H1 (cell line): ENCODE measurements at regions not wholly inside any gene's neighbourhood (a gene's known extent, or its start where the extent isn't known, plus 50 kb on each side); places are given as distances from the start of the nearest gene placed in this dataset.

ENCODE experiments used
- CTCF ChIA-PET: fragments of 300-600 bp; sonication (Branson Sonifier 250); formaldehyde crosslinking; loops from one replicate; lab custom pipeline; 2021; ENCODE audit not compliant: partially characterized antibody; lab: Charles Lee
- POLR2A ChIA-PET: fragments of 300-600 bp; sonication (Branson Sonifier 250); formaldehyde crosslinking; loops from one replicate; lab custom pipeline; 2021; ENCODE audit warnings: inconsistent platforms; ENCODE audit not compliant: partially characterized antibody; lab: Charles Lee
- DNase-seq, 2 experiments: peaks; one replicate each; pipeline versions ENCODE4 v3.0.0 to v3.0.0-alpha.2; 2010 to 2022; ENCODE audit warnings: low spot score in 2 of 2, low read depth in 1 of 2, mixed read lengths in 1 of 2
- FAIRE-seq: peaks from 2 replicates; lab custom pipeline; 2011; peaks lifted over from hg19 to GRCh38; lab: Jason Lieb, UNC
- H2AFZ ChIP-seq: 2 replicates; pipeline ENCODE4 v1.8.1; 2012; ENCODE audit warnings: low read length, inconsistent platforms
- H2AK5ac ChIP-seq: 2 replicates; pipeline ENCODE4 v1.6.1; 2013; ENCODE audit warnings: low read depth, low read length
- H2BK120ac ChIP-seq: replicated peaks from 2 replicates; pipeline ENCODE3; 2013; ENCODE audit warnings: low read depth, low read length, inconsistent platforms
- H2BK12ac ChIP-seq: 2 replicates; pipeline ENCODE4 v1.6.1; 2013; ENCODE audit warnings: low read depth, low read length
- H2BK15ac ChIP-seq: 2 replicates; pipeline ENCODE4 v1.6.1; 2013; ENCODE audit warnings: low read length
- H2BK20ac ChIP-seq: 2 replicates; pipeline ENCODE4 v1.6.1; 2013; ENCODE audit warnings: low read length
- H2BK5ac ChIP-seq: 2 replicates; pipeline ENCODE4 v1.6.1; 2013; ENCODE audit warnings: low read depth, low read length
- H3K14ac ChIP-seq: 2 replicates; pipeline ENCODE4 v1.6.1; 2013; ENCODE audit warnings: inconsistent platforms; ENCODE audit not compliant: insufficient read length
- H3K18ac ChIP-seq: 2 replicates; pipeline ENCODE4 v1.6.1; 2013; ENCODE audit warnings: low read length; ENCODE audit errors: extremely low read depth
- H3K23ac ChIP-seq: 2 replicates; pipeline ENCODE4 v1.6.1; 2013; ENCODE audit warnings: inconsistent platforms; ENCODE audit not compliant: insufficient read length
- H3K23me2 ChIP-seq: 2 replicates; pipeline ENCODE4 v1.6.1; 2013; ENCODE audit warnings: low read depth, low read length
- H3K27ac ChIP-seq: 2 replicates; pipeline ENCODE4 v1.6.1; 2011; ENCODE audit warnings: low read depth, low read length, inconsistent platforms
- H3K27me3 ChIP-seq, 4 experiments: replicated peaks in 1 of 4; 1 replicate in 1 of 4; 2 replicates in 3 of 4; pipeline versions ENCODE4 v1.6.1 to v1.8.1; 2011 to 2013; ENCODE audit warnings: low read length in 3 of 4, mild to moderate bottlenecking in 3 of 4, inconsistent platforms in 2 of 4, mixed read lengths in 2 of 4, moderate library complexity in 1 of 4; ENCODE audit not compliant: control insufficient read depth in 3 of 4, insufficient read depth in 3 of 4; ENCODE audit errors: extremely low read depth in 1 of 4
- H3K36me3 ChIP-seq, 4 experiments: 2 replicates each; pipeline versions ENCODE4 v1.6.1 to v1.8.1; 2011 to 2013; ENCODE audit warnings: mild to moderate bottlenecking in 4 of 4, low read length in 3 of 4, moderate library complexity in 2 of 4, control low read depth in 1 of 4, inconsistent platforms in 1 of 4; ENCODE audit not compliant: insufficient read depth in 4 of 4, control insufficient read depth in 2 of 4
- H3K4ac ChIP-seq: replicated peaks from 2 replicates; pipeline ENCODE3; 2013; ENCODE audit warnings: low read length, low read depth, mixed read lengths, inconsistent platforms; ENCODE audit not compliant: insufficient read length
- H3K4me1 ChIP-seq, 4 experiments: replicated peaks in 1 of 4; 1 replicate in 1 of 4; 2 replicates in 3 of 4; pipeline versions ENCODE4 v1.6.1 to v1.8.1; 2011 to 2013; ENCODE audit warnings: low read length in 3 of 4, inconsistent platforms in 2 of 4, mixed read lengths in 1 of 4; ENCODE audit not compliant: insufficient read depth in 4 of 4, control insufficient read depth in 3 of 4
- H3K4me2 ChIP-seq, 2 experiments: 2 replicates each; pipeline versions ENCODE4 v1.6.1 to v1.8.1; 2011 to 2013; ENCODE audit warnings: low read depth in 2 of 2, low read length in 2 of 2, control low read depth in 1 of 2, inconsistent platforms in 1 of 2, mild to moderate bottlenecking in 1 of 2; ENCODE audit not compliant: insufficient read depth in 1 of 2
- H3K4me3 ChIP-seq, 4 experiments: fragments of 200-600, 300-600 bp in 1 of 4; sonication (generic), shearing (Covaris generic), sonication (Bioruptor Twin) in 1 of 4; 2 replicates each; pipeline versions ENCODE4 v1.5.1 to v1.8.1; 2011 to 2016; ENCODE audit warnings: low read length in 4 of 4, low read depth in 3 of 4, control low read depth in 2 of 4, inconsistent platforms in 2 of 4, mild to moderate bottlenecking in 2 of 4, mixed read lengths in 1 of 4, moderate library complexity in 1 of 4; ENCODE audit not compliant: insufficient read depth in 2 of 4; ENCODE audit errors: extremely low read depth in 1 of 4
- H3K56ac ChIP-seq: replicated peaks from 2 replicates; pipeline ENCODE3; 2013; ENCODE audit warnings: low read depth, mild to moderate bottlenecking, mixed read lengths, low read length, inconsistent platforms; ENCODE audit not compliant: insufficient read length
- H3K79me1 ChIP-seq: 2 replicates; pipeline ENCODE4 v1.6.1; 2013; ENCODE audit warnings: low read depth, low read length, control low read depth
- H3K79me2 ChIP-seq, 2 experiments: 2 replicates each; pipeline versions ENCODE4 v1.6.1 to v1.8.1; 2012 to 2013; ENCODE audit warnings: low read length in 2 of 2, mild to moderate bottlenecking in 2 of 2, inconsistent platforms in 1 of 2; ENCODE audit not compliant: insufficient read depth in 2 of 2, control insufficient read depth in 1 of 2
- H3K9ac ChIP-seq, 4 experiments: replicated peaks in 1 of 4; 1 replicate in 1 of 4; 2 replicates in 3 of 4; pipeline versions ENCODE4 v1.6.1 to v1.8.1; 2011 to 2013; ENCODE audit warnings: low read depth in 3 of 4, low read length in 3 of 4, control low read depth in 2 of 4, mild to moderate bottlenecking in 2 of 4, moderate library complexity in 2 of 4, inconsistent platforms in 1 of 4; ENCODE audit errors: extremely low read depth in 1 of 4
- H3K9me3 ChIP-seq, 2 experiments: 2 replicates each; pipeline versions ENCODE4 v1.6.1 to v1.8.1; 2012 to 2013; ENCODE audit warnings: mild to moderate bottlenecking in 2 of 2, moderate library complexity in 2 of 2, control low read depth in 1 of 2, inconsistent platforms in 1 of 2, low read depth in 1 of 2, low read length in 1 of 2, mixed read lengths in 1 of 2; ENCODE audit not compliant: insufficient read depth in 2 of 2
- H4K20me1 ChIP-seq, 2 experiments: replicated peaks in 1 of 2; 2 replicates each; pipeline versions ENCODE3 to v1.8.1; 2011 to 2013; ENCODE audit warnings: inconsistent platforms in 2 of 2, low read length in 2 of 2, mild to moderate bottlenecking in 1 of 2; ENCODE audit not compliant: insufficient read depth in 2 of 2, control insufficient read depth in 1 of 2
- H4K5ac ChIP-seq: 2 replicates; pipeline ENCODE4 v1.6.1; 2013; ENCODE audit warnings: low read length, low read depth, mixed read lengths, inconsistent platforms; ENCODE audit not compliant: insufficient read length
- H4K8ac ChIP-seq: 2 replicates; pipeline ENCODE4 v1.8.0; 2013; ENCODE audit warnings: mild to moderate bottlenecking, moderate library complexity, low read length, inconsistent platforms; ENCODE audit not compliant: insufficient read depth; ENCODE audit errors: extremely low read depth
- H4K91ac ChIP-seq: replicated peaks from 2 replicates; pipeline ENCODE3; 2013; ENCODE audit warnings: low read length, mixed read lengths, inconsistent platforms; ENCODE audit not compliant: insufficient read length
- CEBPB ChIP-seq: IDR thresholded peaks from 2 replicates; pipeline ENCODE4 v1.6.1; 2012; ENCODE audit warnings: low read depth, low read length
- CHD2 ChIP-seq: IDR thresholded peaks from 2 replicates; pipeline ENCODE4 v1.6.1; 2012; ENCODE audit warnings: low read length, improper control_type of control experiment
- RFX5 ChIP-seq: IDR thresholded peaks from 2 replicates; pipeline ENCODE4 v1.6.1; 2011; ENCODE audit warnings: low read depth, low read length, improper control_type of control experiment, borderline replicate concordance
- TBP ChIP-seq: IDR thresholded peaks from 2 replicates; pipeline ENCODE4 v1.6.1; 2011; ENCODE audit warnings: low read depth, low read length, improper control_type of control experiment
- YY1 ChIP-seq: IDR thresholded peaks from 2 replicates; pipeline ENCODE4 v1.6.1; 2011; ENCODE audit warnings: low read depth, mild to moderate bottlenecking, low read length
- WGBS, 2 experiments: shearing (Covaris generic) in 1 of 2; methylation state at CpG; one replicate each; pipeline versions ENCODE4 v1.1.6 to v1.1.7; 2013 to 2015; ENCODE audit warnings: low lambda C conversion rate in 2 of 2, mixed read lengths in 2 of 2, inconsistent platforms in 1 of 2, low coverage in 1 of 2, missing lambda C conversion rate in 1 of 2; ENCODE audit not compliant: insufficient replicate concordance in 2 of 2, insufficient coverage in 1 of 2, insufficient read length in 1 of 2; ENCODE audit errors: extremely low coverage in 1 of 2, missing lambda C conversion rate in 1 of 2; 5-methylcytosine and 5-hydroxymethylcytosine counted together

- no peak overlapping the region for H4K5ac ChIP-seq
- WGBS, 2 experiments = 90% methylated on average over 1 of the region's 1 CpG; no CpG with 5 or more reads in 1 of the 2 experiments
- no peaks in the 10 kb centered on the region for H3K23me2 ChIP-seq
- H2BK5ac ChIP-seq = no peak overlapping the region
- H3K4me3 ChIP-seq = no peak overlapping the region
- no peak overlapping the region for H2BK12ac ChIP-seq
- no peak overlapping the region for H3K14ac ChIP-seq
- no peaks in the 10 kb centered on the region for H3K79me2 ChIP-seq
- no peak overlapping the region for H2BK120ac ChIP-seq
- no peak overlapping the region for H3K56ac ChIP-seq
- H2BK15ac ChIP-seq = no peak overlapping the region
- no peak overlapping the region for H4K91ac ChIP-seq
- H3K27ac ChIP-seq = no peak overlapping the region
- no peaks in the 10 kb centered on the region for H4K20me1 ChIP-seq
- no peaks in the 10 kb centered on the region for H3K27me3 ChIP-seq
- ChIA-PET CTCF (no interaction called here), POLR2A (no interaction called here)
- DNase-seq = no peak
- no peak overlapping the region for H3K18ac ChIP-seq
- H2BK20ac ChIP-seq = no peak overlapping the region
- FAIRE-seq = no peak
- H3K4me2 ChIP-seq = no peak overlapping the region
- H3K9me3 ChIP-seq = no peaks in the 10 kb centered on the region
- no peak overlapping the region for H3K23ac ChIP-seq
- H3K4me1 ChIP-seq = no peaks in the 10 kb centered on the region
- no peak overlapping the region for H2AK5ac ChIP-seq
- H3K36me3 ChIP-seq = no peaks in the 10 kb centered on the region
- H3K4ac ChIP-seq = no peak overlapping the region
- no peak overlapping the region for H4K8ac ChIP-seq
- no peak overlapping the region for H2AFZ ChIP-seq
- H3K79me1 ChIP-seq = no peaks in the 10 kb centered on the region
- H3K9ac ChIP-seq = no peak overlapping the region
- TF ChIP-seq YY1 = no peak
- no peak for TF ChIP-seq CEBPB
- TF ChIP-seq TBP = no peak
- TF ChIP-seq CHD2 = no peak
- no peak for TF ChIP-seq RFX5
Observed at GRCh38 chr4:27930976-27931375, 1070.3 kb downstream of the STIM2 start.
